HUDEP-2 (cell line): ENCODE measurements at regions not wholly inside any gene's neighbourhood (a gene's known extent, or its start where the extent isn't known, plus 50 kb on each side); places are given as distances from the start of the nearest gene placed in this dataset.
"Not testable (repeated sequence)": the region's sequence is repeated elsewhere in the genome, so short reads cannot be mapped to it uniquely, and the experiment has no call there.

ENCODE experiments used
- DNase-seq, 76 experiments: peaks; one replicate each; lab custom pipeline; 2025; ENCODE audit not compliant: unreplicated experiment in 76 of 76; lab: John Stamatoyannopoulos, UW

DNA sequence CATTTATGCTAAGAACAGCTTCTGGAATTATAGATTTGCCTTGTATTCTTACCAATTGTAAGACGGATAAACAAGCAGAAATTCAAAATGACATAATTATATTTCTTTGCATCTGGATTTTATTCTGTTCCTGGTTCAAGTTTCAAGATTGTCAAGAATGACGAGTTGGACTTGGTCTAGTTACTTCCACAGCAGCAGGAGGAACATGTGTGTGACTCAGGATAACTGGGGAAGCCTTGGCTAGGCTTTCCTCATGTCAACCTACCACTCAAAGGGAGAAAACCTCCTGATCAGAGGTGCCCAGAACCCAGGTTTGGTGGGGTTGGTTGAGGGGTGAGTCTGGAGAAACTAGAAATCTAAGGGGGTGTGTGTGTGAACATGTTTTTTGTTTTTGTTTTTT, 259.7 kb downstream of the SOX2 start:
- no peak for DNase-seq

DNA sequence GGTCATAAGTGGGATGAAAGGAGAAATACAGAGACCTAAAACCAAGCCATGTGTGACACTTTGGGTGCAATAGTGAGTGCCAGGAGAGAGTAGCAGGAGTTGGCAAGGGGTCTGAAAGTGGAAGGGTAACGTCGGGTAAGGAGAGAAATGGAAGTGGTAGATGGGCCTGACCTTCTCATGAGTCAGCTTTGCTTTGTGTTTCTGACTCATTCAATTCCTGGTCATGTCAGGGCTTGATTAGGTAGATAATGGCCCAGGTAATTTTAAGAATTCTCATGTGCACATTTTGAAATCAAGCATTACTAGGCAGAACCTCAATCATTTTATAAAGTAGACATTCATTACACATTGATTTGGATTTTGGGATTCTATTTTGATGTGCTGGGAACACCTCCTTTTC, 262.5 kb downstream of the SOX2 start:
- DNase-seq: no peak

DNA sequence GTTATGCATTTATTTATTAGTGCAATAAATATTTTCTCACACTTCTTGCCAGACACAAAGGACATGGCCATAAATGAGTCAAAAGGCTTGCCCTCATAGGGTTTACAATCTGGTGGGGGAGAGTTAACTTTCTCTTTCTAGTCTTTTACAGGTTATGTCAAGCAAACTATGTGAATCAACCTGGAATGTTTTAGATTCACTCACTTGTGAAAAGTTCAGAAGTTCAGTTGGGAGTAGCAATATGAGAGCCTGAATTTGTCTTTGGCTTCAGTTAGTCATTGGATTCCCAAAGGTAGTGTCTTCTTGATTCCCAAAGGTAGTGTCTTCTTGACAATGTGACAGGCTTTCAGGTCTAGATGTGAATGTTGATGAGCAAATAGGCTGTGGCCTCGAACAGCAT, 264.8 kb downstream of the SOX2 start:
- DNase-seq: no peak

DNA sequence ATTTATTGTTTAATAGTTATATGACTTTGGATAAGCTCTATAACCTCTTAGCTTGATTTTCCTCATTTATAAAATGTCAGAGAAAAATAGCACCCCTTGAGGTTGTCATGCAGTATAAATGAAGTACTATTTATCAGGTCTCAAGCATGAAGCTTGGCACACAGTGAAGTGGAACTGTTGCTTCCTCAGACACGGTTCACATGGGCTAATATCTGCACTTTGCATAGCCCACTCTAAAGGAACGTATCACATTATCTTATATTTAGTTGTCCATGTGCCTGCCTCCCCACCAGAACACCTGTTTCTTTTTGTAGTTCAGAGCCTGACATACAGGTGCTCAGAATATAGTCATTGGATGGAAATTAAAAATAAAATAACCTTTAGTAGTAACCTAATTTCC, 273.7 kb downstream of the SOX2 start:
- DNase-seq: no peak

DNA sequence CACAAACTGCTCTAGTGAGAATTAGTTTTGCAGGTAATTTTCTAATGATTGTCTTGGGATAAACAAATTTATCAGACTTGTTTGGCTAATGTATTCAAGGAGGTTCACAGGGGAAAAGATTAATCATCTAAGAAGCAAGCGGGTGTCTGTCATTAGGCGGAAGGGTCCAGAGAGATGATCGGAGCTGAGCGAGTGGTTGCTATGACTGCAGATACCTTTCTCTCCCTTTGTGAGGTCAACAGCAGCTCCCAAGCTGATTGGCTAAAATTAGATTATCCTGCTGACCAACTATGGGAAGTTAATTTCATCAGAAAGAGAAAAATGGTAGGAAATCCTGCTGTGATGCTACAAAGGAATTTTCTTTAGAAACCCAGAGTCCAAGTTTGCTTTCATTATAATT, 276.0 kb downstream of the SOX2 start:
- DNase-seq: no peak

DNA sequence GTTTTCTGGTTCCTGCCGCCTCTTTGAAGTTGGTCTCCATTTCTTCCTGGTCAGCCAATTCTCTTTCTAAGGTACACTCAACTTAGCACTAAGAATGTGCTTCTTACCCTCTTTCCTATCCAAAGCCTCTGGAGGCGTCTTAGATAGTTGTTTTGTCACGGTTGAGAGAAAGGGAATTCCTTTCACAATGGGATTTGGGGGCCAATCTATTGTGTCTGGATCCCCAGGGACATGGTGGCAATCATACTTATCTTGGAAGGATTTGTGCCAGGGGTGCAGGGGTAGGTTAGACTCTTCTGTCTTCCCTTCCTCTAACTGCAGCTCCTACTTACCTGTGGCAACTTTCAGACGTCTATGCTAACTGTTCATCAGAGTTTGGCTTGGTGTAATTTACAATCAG, 287.1 kb downstream of the SOX2 start:
- DNase-seq: no peak

DNA sequence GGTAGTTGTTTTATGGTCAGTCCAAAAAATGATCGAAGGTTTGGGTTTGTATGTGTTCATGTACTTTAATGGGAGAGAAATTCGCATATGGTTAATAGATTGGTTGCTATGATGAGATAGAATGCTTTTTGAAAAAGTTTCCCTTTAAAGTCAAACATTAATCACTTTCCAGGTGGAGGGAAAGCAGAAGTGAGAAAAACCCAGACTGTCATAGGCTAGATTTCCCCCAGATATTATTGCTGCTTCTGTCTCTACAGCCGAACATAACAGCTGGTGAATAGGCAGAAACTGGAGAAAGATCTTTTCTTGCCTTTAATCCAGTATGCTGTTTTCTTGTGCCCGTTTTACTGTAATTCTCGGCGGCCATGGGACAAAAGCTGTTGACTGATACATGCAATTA, 287.6 kb downstream of the SOX2 start:
- no peak for DNase-seq

DNA sequence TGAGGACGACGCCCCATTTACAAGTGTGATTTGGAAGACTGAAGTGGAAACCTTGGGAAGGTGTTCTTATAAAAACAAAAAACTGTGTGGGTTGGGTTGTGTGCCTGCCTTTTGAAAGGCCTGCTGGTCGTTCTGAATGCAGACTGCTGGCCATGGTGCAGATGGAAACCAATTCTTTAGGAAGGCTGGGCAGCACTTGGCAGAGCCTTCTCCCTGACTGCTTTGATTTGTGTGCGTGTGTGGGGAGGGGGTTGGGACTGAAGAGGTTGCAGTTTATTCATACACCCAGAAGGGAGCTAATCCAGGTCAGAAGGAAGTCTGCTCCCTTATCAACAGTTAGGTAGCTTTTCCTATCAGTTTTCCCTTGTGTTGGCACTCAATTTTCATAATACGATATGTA, 288.7 kb downstream of the SOX2 start:
- DNase-seq: no peak

DNA sequence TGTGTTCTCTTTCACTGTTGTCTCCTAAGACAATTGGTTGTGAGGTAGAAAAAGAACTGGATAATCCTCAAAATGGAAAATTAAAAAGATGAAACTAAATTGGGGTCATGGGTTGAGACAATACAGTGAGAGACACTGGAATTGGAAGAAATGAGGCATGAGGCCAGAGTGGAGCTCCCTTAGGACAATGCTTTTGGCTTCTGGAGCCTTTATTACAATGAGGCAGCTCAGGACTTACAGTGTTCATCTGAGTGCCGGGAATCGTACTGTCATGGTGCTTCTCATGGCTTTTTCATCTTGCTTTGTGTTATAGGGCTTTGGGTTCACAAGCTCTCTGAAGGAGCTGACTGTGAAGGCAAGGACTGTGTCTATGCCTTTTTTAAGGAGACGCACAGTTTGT, 293.5 kb downstream of the SOX2 start:
- DNase-seq: peak in 1 of 76 experiments; percentile 0

DNA sequence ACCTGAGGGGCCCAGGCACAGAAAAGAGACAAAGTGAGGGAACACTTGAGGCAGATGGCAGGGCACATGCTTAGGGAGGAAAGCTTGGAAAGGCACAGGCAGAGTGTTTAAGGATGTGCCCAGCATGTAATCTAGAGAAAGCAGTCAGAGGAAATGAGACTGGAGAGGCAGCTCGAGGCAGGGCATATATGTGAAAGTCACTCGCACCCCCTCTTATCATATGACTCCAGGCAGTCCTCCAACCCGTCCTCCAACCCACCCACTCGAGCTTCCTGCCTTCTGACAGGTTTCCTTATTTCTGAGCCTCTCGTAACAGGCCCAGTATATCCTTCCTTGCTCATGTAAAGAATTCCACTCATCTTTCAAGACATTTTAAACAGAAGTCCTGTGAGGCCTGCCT, 294.0 kb downstream of the SOX2 start:
- DNase-seq: peak in 26 of 76 experiments; percentile 1 to 52 (median 20)

DNA sequence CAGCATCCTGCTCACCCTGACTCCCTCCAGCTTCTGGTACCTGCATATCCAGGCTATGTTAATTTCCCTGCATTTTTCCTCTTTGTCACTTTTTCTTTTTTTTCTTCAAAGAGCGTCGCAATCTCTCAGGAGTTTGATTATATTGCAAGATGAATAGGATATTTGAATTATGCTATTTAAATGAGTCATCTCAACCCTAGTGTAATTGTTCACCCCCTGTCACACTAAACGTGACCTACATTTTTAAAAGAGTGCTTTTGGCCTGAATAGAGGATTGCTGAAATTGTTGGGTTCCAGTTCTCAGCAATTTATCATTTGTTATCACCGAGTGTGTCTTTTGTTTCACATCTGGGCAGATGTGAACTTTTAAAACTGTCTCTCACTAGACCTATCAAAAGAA, 294.7 kb downstream of the SOX2 start:
- no peak for DNase-seq

DNA sequence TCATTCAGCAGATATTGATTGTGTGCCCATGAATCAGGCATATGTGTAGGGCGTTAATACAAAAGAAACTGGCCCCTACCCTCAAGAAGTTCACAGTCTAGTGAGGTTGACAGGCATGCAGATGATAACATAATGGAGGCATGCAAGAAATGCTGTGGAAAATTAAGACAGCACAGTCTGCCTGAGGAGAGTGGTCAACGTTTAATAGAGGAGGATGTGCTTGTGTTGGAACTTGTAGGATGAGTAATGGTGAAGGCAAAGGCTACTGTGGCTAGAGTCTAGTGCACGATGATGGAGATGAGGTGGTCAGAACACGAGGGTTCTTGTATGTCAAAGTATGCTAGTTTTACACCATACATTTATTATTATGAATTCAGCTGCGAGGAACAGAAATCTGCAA, 295.7 kb downstream of the SOX2 start:
- no peak for DNase-seq

DNA sequence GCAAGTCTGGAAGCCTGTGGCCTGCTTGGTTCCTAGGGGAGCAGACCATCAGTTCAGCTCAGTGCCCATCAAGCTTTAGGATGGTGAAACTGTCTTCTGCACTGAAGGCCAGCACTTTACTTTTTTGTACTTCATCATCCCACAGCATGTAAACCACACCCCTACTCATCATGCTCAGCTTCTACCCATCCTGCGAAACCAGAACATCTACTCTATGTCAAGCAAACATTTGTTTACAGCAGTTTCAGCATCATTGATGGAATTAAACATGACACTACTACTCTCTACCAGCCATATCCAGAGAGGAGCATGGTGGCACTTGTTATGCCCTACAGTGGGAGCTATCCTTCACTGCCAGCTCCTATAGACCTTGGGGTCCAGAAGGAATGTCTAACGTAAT, 306.6 kb downstream of the SOX2 start:
- no peak for DNase-seq

DNA sequence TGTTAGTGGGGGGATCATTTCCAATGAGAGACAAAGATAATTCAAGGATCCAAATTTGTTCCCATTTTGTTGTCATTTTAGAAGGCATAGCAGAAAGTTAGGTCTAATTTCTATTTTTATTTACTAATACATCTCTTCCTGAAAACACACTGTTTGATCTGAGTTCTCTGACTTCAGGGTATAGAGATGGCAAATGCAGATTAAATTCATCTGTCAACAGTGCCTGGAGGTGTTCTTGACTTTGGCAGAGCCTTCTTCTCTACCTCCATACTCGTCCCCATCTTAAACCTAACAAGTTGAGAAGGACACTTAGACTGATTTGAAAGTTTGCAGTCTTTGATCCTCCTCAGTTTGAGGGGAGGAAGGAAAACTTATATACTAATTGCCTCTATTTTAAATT, 308.2 kb downstream of the SOX2 start:
- DNase-seq: no peak

DNA sequence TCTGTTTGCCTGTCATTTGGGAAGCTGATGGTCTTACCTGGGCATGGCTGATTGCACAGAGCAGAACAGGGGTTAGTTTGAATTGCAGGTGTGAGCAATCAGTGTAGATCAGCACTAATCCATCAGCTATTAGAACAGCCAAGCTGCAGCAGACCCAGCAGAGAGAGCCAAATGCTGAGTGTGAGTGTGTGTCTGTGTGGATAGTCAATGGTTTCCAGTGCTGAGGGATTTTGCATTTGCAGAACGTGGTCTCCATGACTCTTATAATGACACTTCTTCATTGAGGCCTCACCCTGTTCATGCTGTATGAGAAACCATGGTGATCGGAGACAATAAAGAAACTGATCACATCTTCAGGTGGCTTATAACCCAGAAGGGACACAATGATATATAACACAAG, 312.1 kb downstream of the SOX2 start:
- DNase-seq: no peak

DNA sequence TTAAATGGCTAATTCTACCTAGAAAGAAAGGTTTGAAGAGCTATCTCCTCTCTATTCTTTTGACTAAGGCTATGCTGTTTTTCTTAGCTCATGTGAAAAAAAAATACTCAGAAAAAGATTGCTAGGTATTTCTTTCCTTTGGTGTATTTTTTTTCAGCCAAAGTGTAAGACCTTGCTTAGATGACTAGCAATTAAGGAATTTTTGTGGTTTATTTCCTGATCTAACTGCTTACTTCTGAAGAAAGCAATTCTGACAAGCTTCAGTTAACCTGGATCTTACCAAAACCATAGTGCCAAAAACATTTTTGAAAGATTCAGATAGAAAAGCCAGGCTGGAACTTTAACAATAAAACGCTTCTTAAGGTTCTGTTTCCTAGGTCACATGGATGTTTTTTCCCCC, 315.6 kb downstream of the SOX2 start:
- no peak for DNase-seq

DNA sequence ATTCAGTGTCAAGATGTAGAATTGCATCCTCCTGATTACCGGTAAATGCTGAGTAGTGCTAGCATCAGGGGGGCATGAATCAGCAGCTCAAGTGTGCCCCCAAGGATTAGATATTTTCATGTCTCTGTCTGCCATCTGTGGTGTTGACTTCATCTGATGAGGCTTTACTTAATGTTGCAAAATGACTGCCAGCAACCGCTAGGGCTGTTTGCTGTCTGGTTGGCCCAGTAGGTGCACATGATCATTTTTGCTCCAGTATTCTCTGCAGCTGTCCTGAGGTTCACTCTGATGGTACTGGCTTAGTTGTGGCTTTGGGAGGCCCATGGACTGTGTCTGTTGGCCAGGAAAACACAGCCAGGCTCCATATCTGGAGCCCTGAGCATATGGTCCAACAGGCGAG, 316.4 kb downstream of the SOX2 start:
- DNase-seq: no peak

DNA sequence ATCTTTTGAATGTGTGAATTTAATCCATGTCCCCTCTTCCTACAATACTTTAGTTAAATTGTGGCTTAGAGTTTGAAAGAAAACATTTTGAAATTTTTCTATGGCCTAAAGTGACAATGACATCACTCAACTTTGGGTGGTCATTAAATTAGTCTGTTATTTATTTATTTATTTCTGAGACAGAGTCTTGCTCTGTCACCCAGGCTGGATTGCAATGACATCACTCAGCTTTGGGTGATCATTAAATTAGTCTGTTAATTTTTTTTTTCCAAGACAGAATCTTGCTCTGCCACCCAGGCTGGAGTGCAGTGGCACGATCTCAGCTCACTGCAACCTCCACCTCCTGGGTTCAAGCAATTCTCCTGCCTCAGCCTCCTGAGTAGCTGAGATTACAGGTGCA, 322.5 kb downstream of the SOX2 start:
- not testable (repeated sequence) for DNase-seq

DNA sequence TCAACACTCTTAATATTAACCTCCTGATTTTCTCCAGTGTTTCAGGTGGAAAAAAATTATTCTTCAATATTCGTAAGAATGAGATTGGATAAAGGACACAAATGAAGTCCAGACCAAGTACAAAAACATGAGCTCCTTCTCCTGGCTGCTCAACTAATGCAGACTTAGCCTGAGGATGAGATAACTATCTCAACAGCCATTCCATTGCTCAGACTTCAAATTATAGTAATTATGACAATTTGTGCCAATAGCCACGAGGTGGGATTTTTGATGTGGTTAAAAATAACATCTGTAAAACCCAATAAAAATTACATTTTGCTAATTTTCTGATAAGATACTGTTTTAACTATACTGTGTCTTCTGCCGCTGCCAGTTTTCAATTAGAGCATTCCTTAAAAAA, 323.6 kb downstream of the SOX2 start:
- no peak for DNase-seq

DNA sequence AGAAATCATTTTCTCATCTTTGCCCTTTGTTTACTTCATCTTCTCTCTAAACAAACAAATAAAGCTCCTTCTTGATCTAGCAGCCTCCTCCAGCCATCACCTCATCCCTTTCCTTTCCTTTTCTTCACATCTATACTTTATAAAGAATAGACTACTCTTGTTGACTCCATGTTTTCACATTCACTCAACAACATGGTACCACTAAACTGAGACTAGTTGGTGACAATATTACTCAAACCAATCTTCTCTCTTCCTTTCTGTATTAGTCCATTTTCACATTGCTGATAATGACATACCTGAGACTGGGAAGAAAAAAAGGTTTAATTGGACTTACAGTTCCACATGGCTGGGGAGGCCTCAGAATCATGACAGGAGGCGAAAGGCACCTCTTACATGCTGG, 324.7 kb downstream of the SOX2 start:
- DNase-seq: no peak

DNA sequence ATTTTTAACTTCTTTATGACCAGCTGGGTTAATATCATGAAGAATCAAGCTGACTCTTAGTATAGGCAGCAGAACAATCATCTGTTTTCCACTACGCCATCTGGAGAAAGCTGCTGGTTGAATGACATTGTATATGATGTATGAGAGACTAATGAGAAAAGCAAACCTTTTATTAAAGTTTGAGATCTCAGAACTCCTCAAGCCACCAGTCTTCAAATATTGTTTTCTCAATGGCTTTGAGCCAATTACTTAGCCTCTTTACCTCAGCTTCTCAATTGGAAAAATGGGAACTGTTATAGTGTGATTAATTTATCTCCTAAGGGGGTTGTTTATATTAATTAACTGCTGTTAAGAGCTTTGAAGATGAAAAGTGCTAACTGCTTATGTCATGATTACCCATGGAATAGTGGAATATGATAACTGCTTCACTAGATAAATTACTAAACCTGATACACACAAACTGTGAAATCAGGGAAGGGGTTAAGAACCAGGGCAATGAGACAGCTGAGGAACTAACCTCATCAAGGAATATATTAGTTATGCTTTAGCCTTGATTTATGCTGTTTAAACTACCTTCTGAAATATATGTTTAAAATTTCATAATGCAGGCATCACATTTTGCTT, 330.1 kb downstream of the SOX2 start:
- DNase-seq: no peak

DNA sequence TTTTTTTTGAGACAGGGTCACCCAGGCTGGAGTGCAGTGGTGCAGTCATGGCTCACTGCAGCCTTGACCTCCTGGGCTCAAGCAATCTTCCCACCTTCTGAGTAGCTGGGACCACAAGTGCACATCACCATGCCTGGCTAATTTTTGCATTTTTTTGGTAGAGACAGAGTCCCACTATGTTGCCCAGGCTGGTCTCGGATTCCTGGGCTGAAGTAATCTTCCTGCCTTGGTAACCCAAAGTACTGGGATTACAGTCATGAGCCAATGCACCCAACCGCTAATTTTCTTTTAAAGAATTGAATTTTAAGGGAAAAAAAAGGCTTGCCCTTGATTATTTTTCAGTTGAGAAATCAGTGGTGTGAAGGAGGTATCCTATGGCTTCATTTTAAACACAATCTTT, 334.0 kb downstream of the SOX2 start:
- no peak for DNase-seq

DNA sequence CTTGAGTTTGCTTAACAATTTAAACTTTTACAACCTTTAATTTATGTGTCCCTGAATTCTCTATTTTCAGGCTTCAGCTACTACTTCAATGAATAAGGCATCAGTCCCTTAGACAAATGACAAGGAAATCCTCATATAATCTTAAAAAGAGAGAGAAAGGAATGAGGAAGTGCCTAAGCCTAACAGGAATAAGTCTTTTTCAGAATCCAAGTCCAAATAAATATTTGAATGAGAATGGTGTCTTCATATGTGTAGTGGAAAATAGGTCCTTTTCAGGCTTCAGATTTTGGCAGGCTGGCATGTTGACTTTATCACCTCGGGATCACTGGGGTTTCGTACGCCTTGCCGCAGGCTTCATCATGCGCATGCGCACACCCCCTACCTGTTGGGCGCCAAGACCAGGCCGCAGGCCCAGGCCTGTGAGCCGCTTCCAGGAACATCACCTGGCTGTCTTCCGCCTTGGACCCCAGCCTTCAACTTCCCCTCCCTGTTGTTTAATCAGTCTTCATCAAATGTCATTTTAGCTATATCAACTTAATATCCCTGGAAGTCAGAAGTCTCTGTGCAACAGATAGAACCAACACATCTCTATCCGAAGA, 334.5 kb downstream of the SOX2 start:
- no peak for DNase-seq
